GM19351 (cell line): ENCODE measurements at regions not wholly inside any gene's neighbourhood (a gene's known extent, or its start where the extent isn't known, plus 50 kb on each side); places are given as distances from the start of the nearest gene placed in this dataset.

Experiments
- ATAC-seq: cut with Tn5 transposase; IDR thresholded peaks from one replicate; pipeline ENCODE4 v1.9.1; 2021; ENCODE audit warnings: mild to moderate bottlenecking, moderate library complexity; ENCODE audit not compliant: unreplicated experiment

GRCh38 chr10:110373857-110374654 is 69.3 kb upstream of the SMNDC1 start:
- no peak for ATAC-seq

- ATAC-seq: no peak
Measured at GRCh38 chr10:110375121-110375520, 70.4 kb upstream of the SMNDC1 start.

- ATAC-seq: no peak
Measured at GRCh38 chr10:110376021-110376766, 71.5 kb upstream of the SMNDC1 start.

- ATAC-seq: no peak
Measured at GRCh38 chr10:110376767-110377160, 72.0 kb upstream of the SMNDC1 start.

GRCh38 chr10:110378006-110378405 is 73.3 kb upstream of the SMNDC1 start:
- no peak for ATAC-seq

GRCh38 chr10:110378533-110379108 is 73.9 kb upstream of the SMNDC1 start:
- ATAC-seq: no peak

- no peak for ATAC-seq
Measured at GRCh38 chr10:110379831-110380230, 75.1 kb upstream of the SMNDC1 start.

GRCh38 chr10:110380293-110380692 is 75.6 kb upstream of the SMNDC1 start:
- ATAC-seq: no peak

GRCh38 chr10:110382695-110383094 is 78.0 kb upstream of the SMNDC1 start:
- ATAC-seq: no peak

GRCh38 chr10:110387617-110387982 is 82.9 kb upstream of the SMNDC1 start:
- ATAC-seq: no peak

- ATAC-seq: peak; percentile 82
Measured at GRCh38 chr10:110387983-110388686, 83.4 kb upstream of the SMNDC1 start.

GRCh38 chr10:110388687-110389052 is 84.0 kb upstream of the SMNDC1 start:
- no peak for ATAC-seq

GRCh38 chr10:110389255-110389654 is 84.5 kb upstream of the SMNDC1 start:
- no peak for ATAC-seq

GRCh38 chr10:110391541-110391940 is 86.8 kb upstream of the SMNDC1 start:
- ATAC-seq: no peak

- ATAC-seq: no peak
Measured at GRCh38 chr10:110392121-110392520, 87.4 kb upstream of the SMNDC1 start.

GRCh38 chr10:110392868-110393740 is 88.4 kb upstream of the SMNDC1 start:
- no peak for ATAC-seq

GRCh38 chr10:110393866-110394265 is 89.1 kb upstream of the SMNDC1 start:
- no peak for ATAC-seq

GRCh38 chr10:110394296-110394695 is 89.6 kb upstream of the SMNDC1 start:
- no peak for ATAC-seq

GRCh38 chr10:110394898-110395297 is 90.2 kb upstream of the SMNDC1 start:
- ATAC-seq: no peak
